ENCODE measurements at regions not wholly inside any gene's neighbourhood (a gene's known extent, or its start where the extent isn't known, plus 50 kb on each side); places are given as distances from the start of the nearest gene placed in this dataset.

GRCh38 chr6:133591275-133591674, 297.6 kb upstream of the TCF21 start:
- TF ChIP-seq, protein P1, sequence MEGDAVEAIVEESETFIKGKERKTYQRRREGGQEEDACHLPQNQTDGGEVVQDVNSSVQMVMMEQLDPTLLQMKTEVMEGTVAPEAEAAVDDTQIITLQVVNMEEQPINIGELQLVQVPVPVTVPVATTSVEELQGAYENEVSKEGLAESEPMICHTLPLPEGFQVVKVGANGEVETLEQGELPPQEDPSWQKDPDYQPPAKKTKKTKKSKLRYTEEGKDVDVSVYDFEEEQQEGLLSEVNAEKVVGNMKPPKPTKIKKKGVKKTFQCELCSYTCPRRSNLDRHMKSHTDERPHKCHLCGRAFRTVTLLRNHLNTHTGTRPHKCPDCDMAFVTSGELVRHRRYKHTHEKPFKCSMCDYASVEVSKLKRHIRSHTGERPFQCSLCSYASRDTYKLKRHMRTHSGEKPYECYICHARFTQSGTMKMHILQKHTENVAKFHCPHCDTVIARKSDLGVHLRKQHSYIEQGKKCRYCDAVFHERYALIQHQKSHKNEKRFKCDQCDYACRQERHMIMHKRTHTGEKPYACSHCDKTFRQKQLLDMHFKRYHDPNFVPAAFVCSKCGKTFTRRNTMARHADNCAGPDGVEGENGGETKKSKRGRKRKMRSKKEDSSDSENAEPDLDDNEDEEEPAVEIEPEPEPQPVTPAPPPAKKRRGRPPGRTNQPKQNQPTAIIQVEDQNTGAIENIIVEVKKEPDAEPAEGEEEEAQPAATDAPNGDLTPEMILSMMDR (IDR thresholded peaks at IDR 0.05) = no peak
- no peaks in the 10 kb centered on the region for H3K9me3 ChIP-seq
- H3K36me3 ChIP-seq = no peaks in the 10 kb centered on the region
- intact Hi-C loops (cut with DNase I; ENCODE audit: low total_unique reads) = no loop called here
- H3K4me1 ChIP-seq = no peaks in the 10 kb centered on the region
- no peak overlapping the region for H3K27ac ChIP-seq
- DNase-seq = no peak
- no peak overlapping the region for H3K4me3 ChIP-seq
- H3K27me3 ChIP-seq = no peaks in the 10 kb centered on the region

GRCh38 chr6:133594652-133595110, 294.2 kb upstream of the TCF21 start:
- TF ChIP-seq, protein P1 (IDR thresholded peaks at IDR 0.05) = no peak
- no peaks in the 10 kb centered on the region for H3K27me3 ChIP-seq
- H3K4me3 ChIP-seq = no peak overlapping the region
- H3K36me3 ChIP-seq = no peaks in the 10 kb centered on the region
- intact Hi-C loops (cut with DNase I; ENCODE audit: low total_unique reads) = no loop called here
- no peak overlapping the region for H3K27ac ChIP-seq
- no peaks in the 10 kb centered on the region for H3K4me1 ChIP-seq
- H3K9me3 ChIP-seq = no peaks in the 10 kb centered on the region
- DNase-seq = no peak

DNA sequence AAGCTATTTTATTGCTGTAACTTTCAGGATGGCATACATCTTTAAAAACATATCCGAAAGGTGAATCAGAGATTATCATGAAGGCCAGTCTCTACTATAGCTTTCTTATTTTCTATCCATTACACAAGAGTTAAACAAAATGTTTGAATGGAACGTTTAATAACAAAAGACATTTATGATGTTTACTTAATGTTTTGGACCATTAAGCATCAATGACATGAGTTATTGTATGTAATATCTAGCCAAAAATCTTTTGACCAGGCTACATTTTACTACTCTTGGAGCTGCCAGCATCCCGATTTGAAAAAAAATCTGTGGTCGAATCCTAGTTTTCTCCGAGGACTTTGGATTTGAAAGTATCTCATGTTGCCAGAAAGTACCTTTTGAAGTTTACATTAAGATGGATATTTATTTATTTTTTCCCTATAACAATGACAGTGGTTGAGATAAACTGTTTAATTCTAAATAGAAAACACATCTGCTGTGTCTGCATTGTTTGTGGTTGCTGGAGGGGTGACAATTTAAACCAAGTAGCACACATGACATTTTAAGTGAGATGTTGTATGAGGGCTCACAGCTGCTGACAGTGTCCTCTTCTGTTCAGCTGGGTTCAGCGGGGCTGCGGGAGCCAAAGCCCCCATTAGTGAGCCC, 293.7 kb upstream of the TCF21 start:
- no peaks in the 10 kb centered on the region for H3K9me3 ChIP-seq
- DNase-seq = no peak

GRCh38 chr6:133606852-133607251, 282.1 kb upstream of the TCF21 start:
- Histone ChIP-seq H3K27ac (no peak overlapping the region), H3K36me3 (no peaks in the 10 kb centered on the region), H3K4me3 (no peak overlapping the region), H3K27me3 (no peaks in the 10 kb centered on the region), H3K9me3 (no peaks in the 10 kb centered on the region), H3K4me1 (no peaks in the 10 kb centered on the region)
- TF ChIP-seq, protein P1 (IDR thresholded peaks at IDR 0.05) = no peak
- DNase-seq = no peak
- intact Hi-C loops (cut with DNase I; ENCODE audit: low total_unique reads) = no loop called here

More for the DNA sequence above, 293.7 kb upstream of the TCF21 start:
- H3K27ac ChIP-seq = no peak overlapping the region
- no peaks in the 10 kb centered on the region for H3K4me1 ChIP-seq
- no peaks in the 10 kb centered on the region for H3K27me3 ChIP-seq
- intact Hi-C loops (cut with DNase I; ENCODE audit: low total_unique reads) = no loop called here
- no peaks in the 10 kb centered on the region for H3K36me3 ChIP-seq
- TF ChIP-seq, protein P1 (IDR thresholded peaks at IDR 0.05) = no peak
- H3K4me3 ChIP-seq = no peak overlapping the region

DNA sequence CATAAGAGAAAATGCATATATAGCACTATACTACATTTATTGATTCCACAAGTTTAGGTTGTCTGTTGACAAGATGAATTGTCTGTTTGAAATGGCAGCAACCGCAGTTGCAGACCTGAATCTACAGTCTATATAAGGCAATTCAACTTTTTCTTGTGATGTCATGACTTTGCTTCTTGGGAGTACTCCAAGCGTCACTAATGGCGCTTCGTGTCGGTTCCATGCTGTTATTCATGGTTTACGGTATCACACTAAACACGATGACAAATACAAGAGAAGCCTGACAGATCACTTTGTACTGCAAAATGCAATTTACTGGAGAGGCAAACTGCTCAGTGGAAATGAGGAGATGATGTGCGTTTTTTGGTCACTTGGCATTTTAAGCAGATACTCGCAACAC, 280.3 kb upstream of the TCF21 start:
- no peak for DNase-seq
- intact Hi-C loops (cut with DNase I; ENCODE audit: low total_unique reads) = no loop called here
- Histone ChIP-seq H3K9me3 (no peaks in the 10 kb centered on the region), H3K27me3 (no peaks in the 10 kb centered on the region), H3K4me3 (no peak overlapping the region), H3K27ac (no peak overlapping the region), H3K4me1 (no peaks in the 10 kb centered on the region), H3K36me3 (no peaks in the 10 kb centered on the region)
- TF ChIP-seq, protein P1 (IDR thresholded peaks at IDR 0.05) = no peak

Data from tibial artery (tissue), 4 donors.